GM12878 (cell line): ENCODE measurements at regions not wholly inside any gene's neighbourhood (a gene's known extent, or its start where the extent isn't known, plus 50 kb on each side); places are given as distances from the start of the nearest gene placed in this dataset.

Source experiments
- ATAC-seq: fragments of 200-7000 bp; cut with Tn5 transposase; 3 replicates; pipeline ENCODE4 v1.9.1; 2020; ENCODE audit warnings: mild to moderate bottlenecking, moderate library complexity
- BruUV-seq: library from RNA; stranded (reverse); fragments of 400-500 nt; replicated peaks from 2 replicates; lab custom pipeline; 2021; lab: Mats Ljungman, UMichigan
- CTCF ChIA-PET: fragments of 300-600 bp; sonication (Branson Sonifier 250); formaldehyde crosslinking; extraction: SDS; loops from one replicate; lab custom pipeline; 2021; ENCODE audit warnings: inconsistent platforms; lab: Yijun Ruan, JAX
- POLR2A ChIA-PET: fragments of 350-600 bp; formaldehyde crosslinking; extraction: SDS; loops from one replicate; lab custom pipeline; 2021; ENCODE audit warnings: inconsistent platforms; lab: Charles Lee
- RAD21 ChIA-PET: fragments of 300-600 bp; sonication (Branson Sonifier 250); formaldehyde crosslinking; loops from one replicate; lab custom pipeline; 2023; ENCODE audit warnings: antibody characterized with exemption; ENCODE audit not compliant: unreplicated experiment; lab: Charles Lee
- SMC1A ChIA-PET: fragments of 300-600 bp; sonication (Branson Sonifier 250); formaldehyde crosslinking; loops from one replicate; lab custom pipeline; 2023; ENCODE audit not compliant: unreplicated experiment, uncharacterized antibody; lab: Charles Lee
- DNase-seq: peaks from one replicate; pipeline ENCODE4 v3.0.0-alpha.2; 2011; ENCODE audit warnings: low read depth, low spot score
- FAIRE-seq: peaks from 3 replicates; lab custom pipeline; 2011; peaks lifted over from hg19 to GRCh38; lab: Jason Lieb, UNC
- H2AFZ ChIP-seq: 2 replicates; pipeline ENCODE4 v1.6.0; 2011; ENCODE audit warnings: low read depth, low read length, control low read depth; ENCODE audit not compliant: control insufficient read depth
- H3K27ac ChIP-seq: 2 replicates; pipeline ENCODE4 v1.5.1; 2011; ENCODE audit warnings: control low read depth; ENCODE audit not compliant: control insufficient read depth, insufficient read depth
- H3K27me3 ChIP-seq, 2 experiments: replicated peaks in 1 of 2; 2 replicates each; pipeline versions ENCODE4 v1.6.0 to v1.6.1; 2011; ENCODE audit warnings: low read length in 1 of 2; ENCODE audit not compliant: control insufficient read depth in 2 of 2, insufficient read depth in 2 of 2
- H3K36me3 ChIP-seq, 2 experiments: 2 replicates each; pipeline ENCODE4 v1.5.1; 2011; ENCODE audit warnings: low read length in 1 of 2; ENCODE audit not compliant: control insufficient read depth in 2 of 2, insufficient read depth in 2 of 2
- H3K4me1 ChIP-seq: 2 replicates; pipeline ENCODE4 v1.6.1; 2011; ENCODE audit warnings: mild to moderate bottlenecking, low read length, moderate library complexity, mixed read lengths; ENCODE audit not compliant: control insufficient read depth, insufficient read depth
- H3K4me2 ChIP-seq: 2 replicates; pipeline ENCODE4 v1.6.0; 2011; ENCODE audit warnings: control low read depth; ENCODE audit not compliant: control insufficient read depth, insufficient read depth
- H3K4me3 ChIP-seq: fragments of 200-600 bp; sonication (generic); 2 replicates; pipeline ENCODE4 v1.5.1; 2016
- H3K79me2 ChIP-seq: 2 replicates; pipeline ENCODE4 v1.6.0; 2011; ENCODE audit warnings: low read length; ENCODE audit not compliant: control insufficient read depth, insufficient read depth
- H3K9ac ChIP-seq: 2 replicates; pipeline ENCODE4 v1.8.0; 2011; ENCODE audit warnings: low read length, control low read depth, mixed read lengths; ENCODE audit not compliant: control insufficient read depth, insufficient read depth
- H3K9me3 ChIP-seq: replicated peaks from 3 replicates; pipeline ENCODE4 v1.5.1; 2011; ENCODE audit warnings: mild to moderate bottlenecking, low read length; ENCODE audit not compliant: control insufficient read depth, insufficient read depth
- H4K20me1 ChIP-seq: 2 replicates; pipeline ENCODE4 v1.6.0; 2011; ENCODE audit not compliant: control insufficient read depth, insufficient read depth
- BCLAF1 ChIP-seq: fragments of 450-650 bp; IDR thresholded peaks from 2 replicates; pipeline ENCODE4 v1.6.1; 2017; ENCODE audit warnings: antibody characterized with exemption, mild to moderate bottlenecking, moderate library complexity
- BHLHE40 ChIP-seq, 2 experiments: fragments of 450-650 bp in 1 of 2; IDR thresholded peaks; 2 replicates each; pipeline ENCODE4 v1.6.1; 2011 to 2017; ENCODE audit warnings: low read depth in 2 of 2, borderline replicate concordance in 1 of 2, improper control_type of control experiment in 1 of 2, low read length in 1 of 2, mild to moderate bottlenecking in 1 of 2
- CHD1 ChIP-seq: IDR thresholded peaks from 2 replicates; pipeline ENCODE4 v1.6.1; 2012; ENCODE audit warnings: low read depth, low read length, improper control_type of control experiment
- CREM ChIP-seq: IDR thresholded peaks from 2 replicates; pipeline ENCODE4 v1.6.1; 2014; ENCODE audit warnings: antibody characterized with exemption, low read depth
- E4F1 ChIP-seq: fragments of 450-650 bp; IDR thresholded peaks from 2 replicates; pipeline ENCODE4 v1.6.1; 2018; ENCODE audit warnings: borderline replicate concordance, mild to moderate bottlenecking; ENCODE audit not compliant: partially characterized antibody
- EGR1 ChIP-seq, 2 experiments: IDR thresholded peaks; 1 replicate in 1 of 2; 2 replicates in 1 of 2; pipeline ENCODE4 v1.6.1; 2011 to 2012; ENCODE audit warnings: low read depth in 2 of 2, low read length in 2 of 2, borderline replicate concordance in 1 of 2, mild to moderate bottlenecking in 1 of 2, moderate library complexity in 1 of 2
- EZH2 ChIP-seq: IDR thresholded peaks from 2 replicates; pipeline ENCODE4 v1.6.1; 2012; ENCODE audit warnings: low read depth, mild to moderate bottlenecking, control low read depth, inconsistent platforms, low read length, borderline replicate concordance; ENCODE audit not compliant: control insufficient read depth
- NKRF ChIP-seq: fragments of 450-650 bp; conservative IDR thresholded peaks from 2 replicates; pipeline ENCODE4 v1.6.1; 2017; ENCODE audit warnings: mild to moderate bottlenecking, moderate library complexity
- NRF1 ChIP-seq: conservative IDR thresholded peaks from 2 replicates; pipeline ENCODE4 v1.6.1; 2011; ENCODE audit warnings: mild to moderate bottlenecking, low read depth, low read length, improper control_type of control experiment
- RBBP5 ChIP-seq: fragments of 200-600 bp; sonication (generic); conservative IDR thresholded peaks from 2 replicates; pipeline ENCODE4 v1.6.1; 2016
- RFX5 ChIP-seq: IDR thresholded peaks from 2 replicates; pipeline ENCODE4 v1.6.1; 2011; ENCODE audit warnings: low read depth, low read length, improper control_type of control experiment
- SMAD5 ChIP-seq: IDR thresholded peaks from 2 replicates; pipeline ENCODE4 v1.6.1; 2016; ENCODE audit warnings: antibody characterized with exemption, low read depth
- TBL1XR1 ChIP-seq: IDR thresholded peaks from 2 replicates; pipeline ENCODE4 v1.6.1; 2012; ENCODE audit warnings: low read depth, low read length, improper control_type of control experiment
- ZBED1 ChIP-seq: IDR thresholded peaks from 2 replicates; pipeline ENCODE4 v1.6.1; 2016; ENCODE audit warnings: borderline replicate concordance
- WGBS: methylation state at CpG from one replicate; pipeline ENCODE4 v1.1.6; 2016; ENCODE audit warnings: low lambda C conversion rate; ENCODE audit not compliant: insufficient replicate concordance, insufficient coverage; ENCODE audit errors: missing lambda C conversion rate; 5-methylcytosine and 5-hydroxymethylcytosine counted together
- in situ Hi-C: fragments of 300-500 bp; cut with MboI; formaldehyde crosslinking; loops from 9 replicates; pipeline ENCODE4 v1.14.3; 2018; ENCODE audit warnings: mixed read lengths
- intact Hi-C: fragments of 100-400 bp; cut with micrococcal nuclease; formaldehyde crosslinking; loops from one replicate; pipeline ENCODE4 v1.14.2; 2022; ENCODE audit not compliant: unreplicated experiment

- ChIA-PET POLR2A (interaction anchor here (0.7 to 0.8 kb wide), 2 partner anchors 38 to 217 kb away, joined by 3 to 4 read pairs; no protein-coding TSS in a partner anchor), RAD21 (interaction anchor here (0.7 to 1.6 kb wide), 9 partner anchors 11 to 484 kb away, joined by 3 to 12 read pairs (median 3); no protein-coding TSS in a partner anchor), SMC1A (interaction anchor here (0.6 to 1.6 kb wide), 9 partner anchors 28 to 576 kb away, joined by 3 to 13 read pairs (median 4); no protein-coding TSS in a partner anchor), CTCF (interaction anchor here (1.6 kb wide), 1 partner anchor 580 kb away, joined by 5 read pairs; no protein-coding TSS in a partner anchor)
- ATAC-seq (no peak), DNase-seq (no peak), FAIRE-seq (no peak)
- peaks cover 13% of the 10 kb centered on the region for H3K9me3 ChIP-seq
- no peak overlapping the region for H2AFZ ChIP-seq
- WGBS: 29% methylated on average over 1 of the region's 1 CpG
- peak overlapping the region; percentile 53 for H3K9ac ChIP-seq
- H3K79me2 ChIP-seq: no peaks in the 10 kb centered on the region
- intact Hi-C loops (loop anchor here (2.0 to 10.0 kb wide), 3 partner anchors 126 to 706 kb away; no protein-coding TSS in a partner anchor), in situ Hi-C loops (loop anchor here (10.0 kb wide), 1 partner anchor 424 kb away; the partner anchor contains the start of gene MEF2C)
- 0 out of 2 replicates have a peak overlapping the region, but pooled peaks have one; percentile 5 for H3K4me3 ChIP-seq
- H3K36me3 ChIP-seq: no peaks in the 10 kb centered on the region
- no TSS peak for BruUV-seq
- H3K27me3 ChIP-seq: no peaks in the 10 kb centered on the region
- peaks cover 43% of the 10 kb centered on the region for H3K4me1 ChIP-seq
- H4K20me1 ChIP-seq: no peaks in the 10 kb centered on the region
- H3K27ac ChIP-seq: peak overlapping the region; percentile 96
- H3K4me2 ChIP-seq: peak overlapping the region; percentile 64; the same call in 1 of the 2 replicates
- TF ChIP-seq NRF1 (no peak), CHD1 (no peak), RFX5 (no peak), RBBP5 (no peak), TBL1XR1 (no peak), ZBED1 (no peak), BCLAF1 (no peak), EZH2 (no peak), BHLHE40 (IDR thresholded peaks at IDR 0.05; ENCODE audit: borderline replicate concordance in 1 of 2, low read depth in 2 of 2, low read length in 1 of 2) (no peak), E4F1 (no peak), CREM (peak; percentile 55; the same call in 1 of the 2 replicates), EGR1 (IDR thresholded peaks at IDR 0.05; ENCODE audit: borderline replicate concordance in 1 of 2, low read depth in 2 of 2, low read length in 2 of 2) (no peak), NKRF (no peak), SMAD5 (no peak)
These were observed 426.3 kb upstream of the MEF2C start for GRCh38 chr5:89309268-89309667.
